SHP77 treated with DMSO at 0.1 percent for 48 hours (cell line): ENCODE measurements at regions not wholly inside any gene's neighbourhood (a gene's known extent, or its start where the extent isn't known, plus 50 kb on each side); places are given as distances from the start of the nearest gene placed in this dataset.

Experiments used
- DNase-seq: peaks from one replicate; lab custom pipeline; 2025; lab: John Stamatoyannopoulos, UW

DNA sequence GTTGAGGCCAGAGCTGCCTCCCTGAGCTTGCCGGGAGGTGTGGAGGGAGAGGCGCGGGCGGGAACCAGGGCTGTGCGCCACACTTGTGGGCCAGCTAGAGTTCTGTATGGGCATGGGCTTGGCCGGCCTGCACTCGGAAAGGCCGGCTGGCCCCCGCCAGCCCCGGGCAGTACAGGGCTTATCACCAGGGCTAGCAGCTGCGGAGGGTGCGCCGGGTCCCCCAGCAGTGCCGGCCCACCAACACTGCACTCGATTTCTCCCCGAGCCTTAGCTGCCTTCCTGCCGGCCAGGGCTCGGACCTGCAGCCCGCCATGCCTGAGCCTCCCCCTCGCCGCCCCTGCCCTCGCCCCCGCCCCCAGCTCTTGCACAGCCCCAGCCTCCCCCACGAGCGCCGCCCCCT lies 472.7 kb downstream of the TFAP2A start:
- DNase-seq = no peak

DNA sequence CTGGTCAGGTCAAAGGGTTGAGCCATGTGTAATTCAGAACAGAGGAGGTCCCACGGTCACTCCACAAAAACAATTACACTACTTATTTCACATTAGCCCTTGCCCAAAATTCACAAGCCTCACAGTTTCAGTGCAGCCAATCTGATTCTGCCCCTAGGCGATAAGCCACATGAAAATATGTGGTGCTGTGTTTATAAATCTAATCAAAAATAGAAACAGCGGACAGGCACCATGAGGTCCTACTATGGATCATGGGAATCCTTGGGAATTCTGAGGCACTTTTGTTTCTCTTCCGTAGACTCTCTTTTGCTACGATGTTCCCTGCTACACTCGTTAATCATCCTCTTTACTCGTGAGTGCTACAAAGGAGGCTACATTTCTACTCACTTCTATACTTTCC lies 476.1 kb downstream of the TFAP2A start:
- DNase-seq = no peak

DNA sequence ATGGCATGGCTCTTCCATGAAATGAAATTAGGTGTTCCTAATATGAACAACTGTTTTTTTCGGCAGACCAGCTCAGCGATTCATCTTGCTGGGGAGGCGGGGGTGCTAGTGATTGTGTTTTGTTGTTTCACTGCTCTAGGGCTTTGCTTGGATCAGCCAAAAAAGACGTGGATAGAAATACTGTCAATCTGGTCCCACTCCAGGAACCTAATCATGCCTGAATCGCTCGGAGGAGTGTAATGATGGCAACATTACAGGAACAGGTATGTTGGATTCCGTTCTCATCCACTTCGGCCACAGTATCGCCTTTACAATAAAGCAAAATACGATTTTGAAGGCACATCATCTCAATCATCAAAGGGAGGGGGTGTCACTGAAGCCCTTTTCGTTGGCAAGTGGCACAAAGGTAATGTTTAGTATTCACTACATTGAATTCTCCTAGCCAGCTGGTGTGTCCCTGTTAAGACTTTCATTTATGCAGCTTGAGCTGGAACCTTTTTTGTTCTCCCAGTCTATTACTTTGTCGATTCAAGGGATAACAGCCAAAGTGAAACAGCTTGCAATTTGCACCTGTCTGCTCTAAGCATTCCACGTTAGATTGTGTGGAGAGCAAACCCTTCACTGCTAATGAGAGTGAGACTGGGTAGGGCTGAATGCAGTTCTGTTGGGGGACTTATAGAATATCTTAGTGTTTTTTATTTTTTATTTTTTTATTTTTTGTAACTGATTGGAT lies 477.7 kb downstream of the TFAP2A start:
- no peak for DNase-seq

DNA sequence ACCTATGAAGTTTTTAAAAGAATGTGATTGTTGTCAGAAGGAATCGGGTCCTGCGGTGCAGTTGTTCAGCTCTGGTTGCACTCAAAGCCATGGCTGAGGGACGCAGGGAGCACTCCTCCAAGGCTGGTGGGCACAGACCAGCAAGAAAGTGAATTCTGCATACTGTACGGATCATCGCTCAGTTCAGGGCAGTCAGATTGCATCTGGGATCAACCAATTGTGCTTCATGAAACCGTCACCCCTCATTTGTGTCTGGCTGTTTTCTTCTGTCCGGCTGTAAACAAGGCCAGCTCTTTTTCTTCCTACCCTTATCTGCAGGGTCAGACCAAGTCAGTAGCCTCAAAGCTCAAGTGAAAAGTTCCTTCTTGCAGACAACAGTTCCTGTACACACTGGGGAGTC lies 478.3 kb downstream of the TFAP2A start:
- DNase-seq = no peak

DNA sequence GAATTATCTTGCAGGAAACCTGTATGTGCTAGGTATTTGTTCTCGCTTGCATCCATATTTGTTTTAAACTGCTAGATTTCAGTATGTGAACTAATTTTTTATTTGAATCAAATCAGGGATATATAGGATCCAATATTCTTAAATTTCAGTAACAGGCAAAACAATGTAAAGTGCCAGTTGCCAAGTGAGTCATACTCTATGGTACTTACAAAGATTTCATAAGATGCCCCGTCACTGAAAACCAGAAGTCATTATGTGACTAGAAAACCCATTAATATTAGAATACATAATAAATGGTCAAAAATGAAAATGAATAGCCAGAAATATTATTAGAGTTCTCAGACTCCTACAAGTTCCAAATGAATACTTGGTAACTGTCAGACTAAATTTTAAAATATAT lies 481.2 kb downstream of the TFAP2A start:
- no peak for DNase-seq

DNA sequence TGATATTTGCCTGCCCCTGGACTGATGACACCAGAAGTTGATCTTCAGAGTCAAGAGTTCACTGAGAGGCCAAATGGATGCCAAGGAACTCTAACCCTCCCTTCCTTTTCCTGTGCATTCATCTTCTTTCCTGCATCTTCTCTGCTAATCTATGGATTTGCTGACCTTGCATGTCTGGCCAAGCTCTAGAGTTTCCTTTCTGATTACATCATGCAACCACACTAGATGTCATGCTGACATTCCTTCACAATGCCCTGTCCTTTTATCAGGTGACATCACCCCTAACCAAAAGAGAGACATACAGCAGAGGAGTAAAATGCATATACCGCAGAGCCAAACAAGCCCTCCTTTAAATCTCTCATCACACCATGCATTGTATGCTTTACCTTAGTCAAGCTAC lies 487.6 kb downstream of the TFAP2A start:
- DNase-seq = no peak

DNA sequence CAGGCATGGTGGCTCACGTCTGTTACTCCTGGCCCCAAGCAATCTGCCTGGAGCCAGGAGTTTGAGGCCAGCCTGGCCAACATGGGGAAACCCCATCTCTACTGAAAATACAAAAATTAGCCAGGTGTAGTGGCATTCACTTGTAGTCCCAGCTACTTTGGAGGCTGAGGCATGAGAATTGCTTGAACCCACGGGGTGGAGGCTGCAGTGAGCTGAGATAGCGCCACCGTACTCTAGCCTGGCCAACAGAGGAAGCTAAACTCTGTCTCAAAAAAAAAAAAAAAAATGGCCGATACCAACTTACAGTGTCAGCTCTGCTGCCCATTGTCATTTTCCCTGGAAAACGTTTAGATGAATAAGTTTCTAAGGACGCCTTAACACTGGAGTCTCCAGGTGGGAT lies 489.9 kb downstream of the TFAP2A start:
- no peak for DNase-seq

DNA sequence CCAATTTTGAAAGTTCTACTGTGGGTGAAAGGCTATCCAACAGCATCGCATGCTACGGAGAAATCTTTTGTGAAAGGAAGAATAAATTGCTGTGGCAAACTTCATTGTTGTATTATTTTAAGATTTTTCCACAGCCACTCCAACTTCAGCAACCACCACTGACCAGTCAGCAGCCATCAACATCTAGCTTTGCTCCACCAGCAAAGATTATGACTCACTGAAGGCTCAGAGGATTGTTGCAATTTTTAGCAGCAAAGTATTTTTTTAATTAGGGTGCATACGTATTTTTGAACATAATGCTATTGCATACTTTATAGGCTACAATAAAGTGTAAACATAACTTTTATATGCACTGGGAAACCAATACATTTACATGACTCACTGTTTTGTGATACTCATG lies 493.5 kb downstream of the TFAP2A start:
- DNase-seq = no peak

DNA sequence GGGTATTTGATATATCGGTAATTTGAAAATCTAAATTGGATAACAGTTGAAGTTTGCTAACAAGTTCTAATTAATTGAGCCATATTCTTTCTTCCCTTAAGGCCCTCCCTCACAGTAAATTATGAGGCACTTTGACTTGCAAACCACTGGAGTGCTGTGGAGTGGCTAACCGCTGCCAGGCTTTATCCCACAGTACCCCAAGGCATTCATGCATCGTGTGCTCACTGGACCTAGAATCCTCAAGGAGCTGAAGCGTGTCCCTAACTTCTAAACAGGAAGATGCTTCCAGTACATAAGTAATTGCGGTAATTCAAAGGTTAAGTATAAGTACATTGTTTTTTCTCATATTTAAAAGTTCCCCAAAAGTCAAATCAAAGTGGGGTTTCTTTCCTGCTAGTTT lies 499.9 kb downstream of the TFAP2A start:
- no peak for DNase-seq

DNA sequence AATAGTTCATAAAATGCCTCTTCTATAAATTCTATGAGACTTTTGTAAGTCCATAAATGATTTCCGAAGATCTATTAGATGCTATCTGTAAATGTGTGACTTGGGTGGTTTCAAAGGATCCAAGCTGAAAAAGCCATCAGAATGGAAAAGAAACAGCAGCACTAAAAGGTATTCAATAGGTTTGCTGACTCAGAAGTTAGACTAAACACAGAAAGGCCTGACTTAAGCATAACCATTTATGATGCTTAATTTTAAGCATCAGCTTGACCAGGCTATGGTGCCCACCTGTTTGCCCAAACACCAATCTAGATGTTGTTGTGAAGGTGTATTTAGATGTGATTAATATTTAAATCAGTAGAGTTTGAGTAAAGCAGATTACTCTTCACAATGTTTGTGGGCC lies 513.5 kb downstream of the TFAP2A start:
- no peak for DNase-seq

DNA sequence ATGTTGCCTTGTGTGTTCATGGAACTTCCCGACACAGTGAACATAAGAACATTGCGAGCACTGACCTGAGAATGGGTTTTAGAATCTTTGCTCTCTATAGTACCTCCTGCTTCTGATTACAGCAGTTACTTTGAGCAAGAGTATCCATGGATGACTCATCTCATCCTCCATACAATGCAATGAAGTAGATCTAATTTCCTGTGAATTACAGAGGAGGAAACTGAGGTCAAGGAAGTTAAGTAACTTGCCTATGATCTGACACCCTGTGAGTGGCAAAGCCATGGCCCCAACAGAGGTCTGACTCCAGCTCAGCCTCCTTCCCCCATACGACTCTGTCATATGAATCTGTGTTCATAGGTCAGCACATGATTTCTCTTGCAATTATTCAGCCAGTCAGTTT lies 518.1 kb downstream of the TFAP2A start:
- DNase-seq = no peak

DNA sequence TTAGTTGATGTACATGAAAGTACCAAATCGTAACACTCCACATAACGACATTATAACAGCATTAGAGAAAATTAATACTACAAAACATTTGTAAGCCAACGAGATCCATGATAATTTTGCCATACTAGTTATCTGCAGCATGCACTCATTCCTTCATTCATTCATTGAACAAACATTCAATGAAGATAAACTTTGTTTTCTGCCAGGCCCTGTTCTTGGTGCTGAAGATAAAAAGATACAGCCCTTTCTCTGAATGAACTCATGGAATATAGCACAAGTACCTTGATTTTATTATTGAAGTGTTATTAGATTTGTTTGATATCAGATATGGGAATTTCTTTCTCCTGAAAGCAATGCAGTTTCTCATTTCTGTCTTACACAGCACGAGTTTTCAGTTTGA lies 524.0 kb downstream of the TFAP2A start:
- no peak for DNase-seq

DNA sequence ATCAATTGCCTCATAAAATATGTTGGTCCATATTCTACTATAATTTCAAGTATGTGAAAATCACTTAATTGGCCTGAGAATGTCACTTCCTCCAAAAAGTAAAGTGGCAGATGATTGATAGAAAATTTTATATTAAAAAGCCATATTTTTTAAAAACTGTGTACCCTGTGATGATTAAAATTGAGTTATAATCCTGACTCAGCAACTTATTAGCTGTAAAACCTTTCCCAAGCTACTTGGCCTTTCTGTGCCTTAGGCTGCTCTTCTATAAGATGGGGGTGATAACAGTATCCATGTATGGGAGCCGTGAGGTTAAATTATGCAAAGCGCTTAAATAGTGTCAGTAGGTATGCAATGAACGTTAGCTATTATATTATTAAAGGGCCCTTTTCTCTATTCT lies 524.4 kb downstream of the TFAP2A start:
- no peak for DNase-seq

DNA sequence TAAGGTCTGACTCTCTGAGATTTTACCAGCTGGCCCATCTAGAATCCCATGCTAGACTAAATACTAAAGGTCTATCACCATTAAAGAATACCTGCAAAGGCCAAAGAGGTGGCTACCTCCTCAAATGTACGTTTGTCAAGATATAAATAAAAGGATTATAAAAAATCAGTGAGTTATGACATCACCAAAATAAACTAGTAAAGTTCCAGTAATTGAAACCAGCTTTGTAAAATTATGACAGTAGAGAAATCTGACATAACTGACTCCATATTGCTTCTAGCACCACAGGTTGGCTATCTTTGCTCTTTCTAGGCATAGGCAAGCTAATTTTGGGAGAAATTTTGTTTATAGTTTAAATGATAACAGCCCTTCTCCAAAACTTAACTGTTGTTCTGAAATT lies 536.3 kb downstream of the TFAP2A start:
- DNase-seq = no peak

DNA sequence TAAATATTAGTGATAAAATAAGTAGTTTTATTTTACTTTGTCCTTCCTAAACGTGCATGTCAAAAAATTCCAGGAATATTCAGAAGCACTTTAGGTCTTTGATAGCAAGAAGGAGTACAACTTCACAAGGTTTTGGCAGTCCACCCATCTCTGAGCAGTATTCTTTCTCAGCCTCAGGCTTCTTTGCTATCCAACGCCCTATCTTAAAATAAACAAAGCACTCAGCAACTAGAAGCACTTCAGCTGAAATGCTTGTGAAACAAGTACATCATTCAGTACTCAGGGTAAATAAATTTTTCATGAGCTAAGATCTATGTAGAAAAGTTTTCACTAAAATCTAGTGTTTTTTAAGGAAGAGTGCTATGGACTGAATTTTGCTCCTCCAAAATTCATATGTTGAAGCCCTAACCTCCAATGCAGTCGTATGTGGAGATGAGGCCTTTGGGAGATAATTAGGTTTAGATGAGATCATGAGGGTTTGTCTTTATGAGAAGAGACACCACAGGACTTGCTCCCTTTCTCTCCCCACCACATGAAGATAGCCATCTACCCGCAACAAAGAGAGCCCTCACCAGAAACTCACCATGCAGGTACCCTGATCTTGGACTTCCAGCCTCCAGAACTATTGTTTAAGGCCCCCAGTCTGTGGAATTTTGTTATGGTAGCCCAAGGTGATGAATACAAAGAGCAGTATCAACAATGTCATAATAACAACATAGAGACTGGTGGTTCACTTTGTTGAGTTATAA lies 539.1 kb downstream of the TFAP2A start:
- no peak for DNase-seq

DNA sequence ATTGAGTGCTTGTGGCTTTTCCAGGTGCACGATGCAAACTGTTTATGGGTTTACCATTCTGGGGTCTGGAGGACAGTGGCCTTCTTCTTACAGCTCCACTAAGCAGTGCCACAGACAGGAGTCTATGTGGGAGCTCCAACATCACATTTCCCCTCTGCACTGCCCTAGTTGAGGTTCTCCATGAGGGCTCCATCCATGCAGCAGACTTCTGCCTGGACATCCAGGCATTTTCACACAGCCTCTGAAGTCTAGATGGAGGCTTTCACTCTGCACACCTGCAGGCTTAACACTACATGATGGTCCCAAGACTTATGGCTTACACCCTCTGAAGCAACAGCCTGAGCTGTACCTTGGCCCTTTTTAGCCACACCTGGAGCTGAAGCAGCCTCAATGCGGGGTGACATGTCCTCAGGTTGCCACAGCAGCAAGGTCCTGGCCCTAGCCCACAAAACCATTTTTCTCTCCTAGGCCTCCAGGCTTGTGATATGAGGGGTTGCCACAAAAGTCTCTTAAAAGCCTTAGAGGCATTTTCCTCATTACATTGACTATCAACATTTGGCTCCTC lies 552.2 kb downstream of the TFAP2A start:
- no peak for DNase-seq

DNA sequence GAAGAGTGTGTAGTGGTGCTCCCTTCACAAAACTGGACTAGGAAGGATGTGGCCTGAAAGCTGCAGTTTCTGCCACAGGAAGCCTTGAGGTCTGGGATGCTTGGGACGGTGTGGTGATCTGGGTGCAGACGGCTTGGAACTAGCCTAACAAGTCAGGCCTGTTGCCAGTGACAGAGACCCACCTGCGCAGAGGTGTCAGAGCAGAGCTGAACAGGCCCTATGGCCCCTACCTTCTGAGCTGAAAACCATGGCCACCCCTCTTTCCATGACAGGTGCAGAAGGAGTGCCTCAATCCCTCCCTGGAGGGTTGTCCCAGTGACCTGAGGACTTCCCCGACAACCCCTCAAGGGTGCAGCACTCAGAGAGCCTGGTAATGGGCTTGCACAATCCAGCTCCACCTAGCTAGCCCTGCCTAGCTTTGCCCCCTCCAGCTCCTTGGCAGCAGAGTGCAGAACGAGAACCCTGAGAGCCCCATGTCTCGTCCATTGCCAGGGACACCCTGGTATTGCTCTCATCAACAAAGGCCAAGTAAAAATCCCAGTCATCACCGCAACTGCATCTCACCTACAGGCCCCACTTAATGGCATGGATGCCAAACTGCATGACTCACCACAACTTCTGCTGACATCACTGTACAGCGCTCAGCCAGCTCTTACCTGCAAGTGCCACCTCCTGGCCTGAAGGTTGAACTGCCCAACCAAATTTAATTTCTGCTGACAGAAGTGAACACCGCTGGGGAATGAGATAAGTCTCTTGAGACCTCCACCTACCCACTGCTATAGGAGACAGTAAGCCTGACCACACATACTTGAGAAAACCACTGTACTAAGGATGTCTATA lies 563.1 kb downstream of the TFAP2A start:
- DNase-seq = no peak

DNA sequence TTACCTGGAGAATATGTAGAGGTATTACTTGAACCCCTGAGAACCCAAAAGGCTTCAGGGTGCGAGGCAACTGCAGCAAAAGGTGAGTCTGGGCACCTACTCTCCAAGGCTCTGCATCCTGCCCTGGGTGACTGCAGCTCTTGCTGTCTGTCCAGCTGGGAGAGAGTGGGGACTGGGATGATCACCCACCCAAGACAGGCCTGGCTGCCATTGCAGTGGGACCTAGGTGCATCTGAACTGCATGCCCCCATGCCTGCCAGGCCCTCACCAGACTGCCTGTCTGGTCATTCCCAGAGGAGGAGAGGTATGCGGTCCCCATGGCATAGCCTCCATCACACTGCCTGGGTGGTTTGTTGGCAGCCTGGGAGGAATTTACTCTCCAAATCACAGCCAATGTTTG lies 563.9 kb downstream of the TFAP2A start:
- DNase-seq = no peak

DNA sequence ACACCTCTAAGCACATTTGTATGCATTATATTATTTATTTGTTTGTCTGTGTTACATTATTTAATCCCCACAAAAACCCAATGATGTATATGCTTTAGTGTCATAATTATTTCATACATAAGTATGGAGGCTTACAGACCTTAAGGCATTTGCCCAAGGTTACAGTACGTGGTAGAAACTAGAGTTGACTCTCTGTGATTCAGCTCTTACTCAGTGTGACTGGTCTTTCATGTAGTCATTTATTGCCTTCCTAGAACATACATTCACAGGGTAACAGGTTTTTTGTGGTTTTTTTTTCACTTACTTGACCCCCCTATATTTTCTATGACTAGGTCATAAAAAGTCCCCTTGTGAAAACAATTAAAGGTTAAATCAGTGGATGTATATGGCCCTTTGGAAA lies 566.8 kb downstream of the TFAP2A start:
- no peak for DNase-seq

DNA sequence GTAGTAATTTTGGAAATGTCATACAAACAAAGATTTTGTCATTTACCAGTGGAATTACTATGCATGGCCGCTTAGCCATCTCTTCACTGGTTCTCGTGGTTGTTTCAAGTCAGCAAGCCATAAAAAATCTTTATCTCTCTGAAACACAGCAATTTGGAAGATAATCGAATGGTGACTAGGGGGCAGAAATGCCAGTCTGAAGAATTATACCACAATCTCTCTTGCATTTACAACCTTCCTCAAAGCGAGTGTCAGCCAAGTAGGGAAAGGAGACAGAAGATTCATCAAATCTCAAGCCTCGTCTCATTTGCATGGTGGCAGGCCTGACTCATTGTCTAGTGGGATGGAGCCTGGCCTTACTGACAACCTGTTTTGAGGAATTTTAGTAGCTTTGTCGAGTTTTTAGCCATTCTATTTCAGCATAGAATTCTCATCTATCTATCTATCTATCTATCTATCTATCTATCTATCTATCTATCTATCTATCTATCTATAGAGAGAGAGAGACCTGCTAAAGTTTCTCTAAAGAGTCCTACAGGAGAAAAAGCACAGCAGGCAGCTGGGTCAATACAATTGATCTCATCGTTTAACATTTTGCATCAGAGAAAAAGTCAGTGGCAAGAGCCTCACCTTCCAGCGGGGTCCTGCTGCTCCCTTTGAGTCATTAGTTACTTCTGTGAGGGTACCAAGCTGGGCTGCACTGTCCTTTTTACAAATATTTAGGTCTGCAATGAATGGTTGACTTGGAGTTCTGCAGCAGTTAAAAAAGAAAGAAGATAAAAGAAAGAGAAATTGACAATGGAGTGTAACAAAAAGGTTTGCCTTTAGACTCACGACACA lies 572.8 kb downstream of the TFAP2A start:
- no peak for DNase-seq

DNA sequence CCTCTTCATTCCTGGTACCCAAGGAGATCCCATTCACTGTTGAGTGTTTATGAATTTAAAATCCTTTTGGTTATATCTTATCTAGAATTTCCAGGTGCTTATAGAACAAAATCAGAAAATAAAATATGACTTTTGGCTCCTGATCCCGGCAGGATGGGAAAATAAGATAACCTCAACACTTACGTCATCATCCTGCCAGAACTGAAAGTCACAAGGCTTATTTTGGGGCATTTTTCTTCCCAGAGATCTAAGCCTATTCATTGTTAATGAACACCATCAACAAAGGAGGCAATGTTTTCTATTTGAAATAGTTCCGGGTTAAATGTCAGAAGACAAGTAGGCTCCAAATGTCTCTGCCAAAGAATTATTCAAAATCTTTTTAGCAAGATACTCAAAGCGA lies 580.6 kb downstream of the TFAP2A start:
- no peak for DNase-seq

DNA sequence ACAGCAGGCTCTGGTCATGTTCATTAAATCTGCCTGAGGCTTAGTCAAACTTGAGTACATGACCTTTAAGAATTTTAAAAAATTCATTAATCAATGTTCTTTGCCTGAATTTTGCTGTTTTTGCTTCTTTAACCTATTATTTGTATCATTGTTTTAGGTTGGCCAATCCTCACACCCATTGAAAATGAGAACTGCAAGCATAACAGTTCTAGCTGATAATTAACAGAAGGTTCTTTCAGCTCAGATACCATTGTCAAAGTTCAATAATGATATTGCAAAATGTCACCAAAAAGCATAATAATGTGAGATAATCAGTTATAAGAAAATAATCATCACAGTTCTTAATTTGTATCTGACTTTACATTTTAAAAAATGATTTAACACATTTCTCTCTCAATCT lies 583.1 kb downstream of the TFAP2A start:
- DNase-seq = no peak
